ENCODE measurements at regions not wholly inside any gene's neighbourhood (a gene's known extent, or its start where the extent isn't known, plus 50 kb on each side); places are given as distances from the start of the nearest gene placed in this dataset.
"Not testable (repeated sequence)": the region's sequence is repeated elsewhere in the genome, so short reads cannot be mapped to it uniquely, and the experiment has no call there.

DNA sequence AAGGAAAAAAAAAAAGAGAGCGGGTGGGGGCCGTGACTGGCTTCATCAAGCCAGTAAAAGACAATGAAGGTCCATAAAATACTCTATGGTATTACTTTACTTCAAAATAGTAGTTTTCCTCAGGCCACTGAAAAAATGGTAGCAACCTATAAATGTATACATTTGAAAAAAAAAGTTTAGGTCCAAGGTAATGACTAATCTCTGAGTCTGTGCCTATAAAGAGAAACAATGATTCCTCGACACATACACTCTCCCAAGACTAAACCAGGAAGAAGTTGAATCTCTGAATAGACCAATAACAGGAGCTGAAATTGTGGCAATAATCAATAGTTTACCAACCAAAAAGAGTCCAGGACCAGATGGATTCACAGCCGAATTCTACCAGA, 84.5 kb upstream of the SIRPG start:
- not testable (repeated sequence) for TF ChIP-seq EZH2 (IDR thresholded peaks at IDR 0.05; ENCODE audit: insufficient read depth, poor library complexity, severe bottlenecking); EZH2phosphoT487 (IDR thresholded peaks at IDR 0.05; ENCODE audit: insufficient read depth, low read depth)

All from GM23248 (cell line).